ENCODE measurements at regions not wholly inside any gene's neighbourhood (a gene's known extent, or its start where the extent isn't known, plus 50 kb on each side); places are given as distances from the start of the nearest gene placed in this dataset.

DNA sequence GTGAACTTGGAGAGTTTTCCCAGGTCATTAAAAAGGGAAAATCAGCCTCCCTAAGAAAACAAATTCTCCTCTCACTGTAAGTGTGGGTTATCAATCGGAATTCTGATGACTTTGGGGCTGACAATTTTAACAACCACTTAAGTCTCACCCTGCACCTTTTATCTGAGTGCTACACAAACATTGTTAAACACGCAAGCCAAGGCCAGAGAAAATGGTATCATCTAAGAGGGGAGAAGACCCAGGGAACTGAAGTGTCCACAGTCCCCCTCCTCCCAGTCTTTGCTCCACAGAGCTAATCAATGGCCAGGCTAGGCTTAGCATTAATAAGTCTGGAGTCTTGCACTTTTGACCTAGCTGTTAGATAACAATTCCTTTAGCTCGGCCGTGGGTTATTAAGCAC, 51.7 kb upstream of the TBX5 start:
- H3K9me3 Mint-ChIP-seq (ENCODE audit: unreplicated experiment), result no peaks in the 10 kb centered on the region
- H3K4me1 Mint-ChIP-seq (ENCODE audit: insufficient read depth, unreplicated experiment), result no peaks in the 10 kb centered on the region
- ChIA-PET CTCF (interaction anchor here (0.6 to 0.7 kb wide), 2 partner anchors 257 to 491 kb away, joined by 3 to 4 read pairs; partner anchors contain the start of gene RBM19), POLR2A (no interaction called here)
- TF ChIP-seq CTCF (IDR thresholded peaks at IDR 0.05; ENCODE audit: unreplicated experiment), result no peak
- no peak overlapping the region for H3K27ac Mint-ChIP-seq (ENCODE audit: low read depth, unreplicated experiment)
- no peak overlapping the region for H3K4me3 Mint-ChIP-seq (ENCODE audit: unreplicated experiment)
- no peaks in the 10 kb centered on the region for H3K36me3 Mint-ChIP-seq (ENCODE audit: insufficient read depth, unreplicated experiment)
- no TSS peak for BruUV-seq (replicated peaks)
- intact Hi-C loops (cut with micrococcal nuclease), result no loop called here
- no peak for DNase-seq (ENCODE audit: unreplicated experiment)
- peaks cover 36% of the 10 kb centered on the region for H3K27me3 Mint-ChIP-seq (ENCODE audit: insufficient read depth, unreplicated experiment)

Data from MCF 10A (cell line).